ENCODE measurements at regions not wholly inside any gene's neighbourhood (a gene's known extent, or its start where the extent isn't known, plus 50 kb on each side); places are given as distances from the start of the nearest gene placed in this dataset.
A peak's percentile ranks its signal among the peaks of the same experiment; 100 is the strongest.
"Not testable (repeated sequence)": the region's sequence is repeated elsewhere in the genome, so short reads cannot be mapped to it uniquely, and the experiment has no call there.

GRCh38 chr15:75782926-75783325 is 60.3 kb upstream of the UBE2Q2 start:
- no peak for TF ChIP-seq CTCF (IDR thresholded peaks at IDR 0.05; ENCODE audit: low read depth, low read length)
- Histone ChIP-seq H3K4me1 (no peaks in the 10 kb centered on the region), H3K27me3 (no peaks in the 10 kb centered on the region), H3K4me3 (ENCODE audit: low read depth, low read length) (no peak overlapping the region), H3K9me3 (no peaks in the 10 kb centered on the region), H3K36me3 (no peaks in the 10 kb centered on the region)
- no peak for DNase-seq

- H3K27me3 ChIP-seq; H3K36me3 ChIP-seq; H3K4me1 ChIP-seq; H3K4me3 ChIP-seq (ENCODE audit: low read depth, low read length); DNase-seq; H3K9me3 ChIP-seq: not testable (repeated sequence)
These were observed 62.3 kb upstream of the UBE2Q2 start for GRCh38 chr15:75780995-75781394.

- Histone ChIP-seq H3K27me3 (no peaks in the 10 kb centered on the region), H3K9me3 (no peaks in the 10 kb centered on the region), H3K36me3 (no peaks in the 10 kb centered on the region), H3K4me1 (no peaks in the 10 kb centered on the region), H3K4me3 (ENCODE audit: low read depth, low read length) (no peak overlapping the region)
- DNase-seq: no peak
- no peak for TF ChIP-seq CTCF (IDR thresholded peaks at IDR 0.05; ENCODE audit: low read depth, low read length)
These were observed 63.7 kb upstream of the UBE2Q2 start for GRCh38 chr15:75779504-75779903.

GRCh38 chr15:75776871-75777610 is 64.4 kb upstream of the CSPG4 start:
- H3K4me3 ChIP-seq (ENCODE audit: low read depth, low read length); H3K36me3 ChIP-seq; DNase-seq; H3K4me1 ChIP-seq; H3K9me3 ChIP-seq; H3K27me3 ChIP-seq: not testable (repeated sequence)

- no peaks in the 10 kb centered on the region for H3K36me3 ChIP-seq
- no peaks in the 10 kb centered on the region for H3K9me3 ChIP-seq
- no peaks in the 10 kb centered on the region for H3K4me1 ChIP-seq
- no peak for DNase-seq
- TF ChIP-seq CTCF (IDR thresholded peaks at IDR 0.05; ENCODE audit: low read depth, low read length): no peak
- H3K4me3 ChIP-seq (ENCODE audit: low read depth, low read length): no peak overlapping the region
- H3K27me3 ChIP-seq: no peaks in the 10 kb centered on the region
These were observed 63.4 kb upstream of the CSPG4 start for GRCh38 chr15:75776065-75776423.

GRCh38 chr15:75775296-75776064 is 62.8 kb upstream of the CSPG4 start:
- peak; percentile 81 for DNase-seq

GRCh38 chr15:75773974-75774373 is 61.3 kb upstream of the CSPG4 start:
- not testable (repeated sequence) for H3K4me1 ChIP-seq; DNase-seq; H3K4me3 ChIP-seq (ENCODE audit: low read depth, low read length); H3K36me3 ChIP-seq; H3K27me3 ChIP-seq; H3K9me3 ChIP-seq

More at GRCh38 chr15:75775296-75776064, 62.8 kb upstream of the CSPG4 start:
- Histone ChIP-seq H3K27me3 (no peaks in the 10 kb centered on the region), H3K4me1 (no peaks in the 10 kb centered on the region), H3K9me3 (no peaks in the 10 kb centered on the region), H3K4me3 (ENCODE audit: low read depth, low read length) (no peak overlapping the region), H3K36me3 (no peaks in the 10 kb centered on the region)
- TF ChIP-seq CTCF (IDR thresholded peaks at IDR 0.05; ENCODE audit: low read depth, low read length): no peak

- not testable (repeated sequence) for H3K27me3 ChIP-seq; H3K4me3 ChIP-seq (ENCODE audit: low read depth, low read length); H3K4me1 ChIP-seq; DNase-seq; H3K9me3 ChIP-seq; H3K36me3 ChIP-seq
These were observed 58.4 kb upstream of the CSPG4 start for GRCh38 chr15:75771054-75771453.

Data from BE2C (cell line).